Glomerular visceral epithelial cell (primary cell): ENCODE measurements at regions not wholly inside any gene's neighbourhood (a gene's known extent, or its start where the extent isn't known, plus 50 kb on each side); places are given as distances from the start of the nearest gene placed in this dataset.
"Not testable (repeated sequence)": the region's sequence is repeated elsewhere in the genome, so short reads cannot be mapped to it uniquely, and the experiment has no call there.

Experiments used
- DNase-seq: peaks from one replicate; pipeline ENCODE4 v3.0.0-alpha.2; 2016; ENCODE audit errors: extremely low spot score

DNA sequence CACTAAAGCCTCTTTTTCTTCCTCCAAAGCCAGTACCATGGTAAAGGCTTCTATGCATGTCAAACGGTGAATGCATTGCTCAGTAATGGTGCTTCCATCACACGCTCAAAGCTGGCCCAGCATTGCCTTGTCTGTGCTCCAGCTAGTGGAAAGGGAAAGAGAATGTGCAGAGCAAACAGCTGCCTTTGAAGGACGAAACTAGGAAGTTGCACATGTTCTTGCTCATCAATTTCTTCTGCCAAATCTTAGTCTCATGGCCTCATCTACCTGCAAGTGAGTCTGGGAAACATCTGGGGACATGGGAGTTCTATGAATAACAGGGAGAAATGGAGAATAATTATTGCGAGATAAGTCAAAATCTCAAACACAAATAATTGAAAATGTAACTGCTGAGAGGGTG is 216.5 kb upstream of the SSTR4 start:
- no peak for DNase-seq

DNA sequence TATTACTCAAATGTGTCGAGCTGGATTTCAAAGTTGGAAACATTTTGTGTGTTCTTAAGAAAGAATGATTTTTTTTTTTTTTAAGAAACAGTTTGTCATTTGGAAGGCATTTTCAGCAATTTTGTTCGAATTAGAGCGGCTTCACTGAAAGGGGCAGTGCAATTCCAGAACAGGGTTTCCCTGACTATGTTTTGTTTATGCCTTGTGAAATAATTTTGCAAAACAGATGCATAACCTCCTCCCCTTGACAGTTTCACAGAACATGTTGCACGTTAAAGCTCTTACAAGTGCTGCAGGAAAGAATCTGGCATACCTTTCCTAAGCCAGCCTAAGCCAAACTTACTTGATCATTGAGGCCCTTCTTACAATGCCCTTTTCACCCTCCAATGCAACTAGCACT is 216.0 kb upstream of the SSTR4 start:
- no peak for DNase-seq

DNA sequence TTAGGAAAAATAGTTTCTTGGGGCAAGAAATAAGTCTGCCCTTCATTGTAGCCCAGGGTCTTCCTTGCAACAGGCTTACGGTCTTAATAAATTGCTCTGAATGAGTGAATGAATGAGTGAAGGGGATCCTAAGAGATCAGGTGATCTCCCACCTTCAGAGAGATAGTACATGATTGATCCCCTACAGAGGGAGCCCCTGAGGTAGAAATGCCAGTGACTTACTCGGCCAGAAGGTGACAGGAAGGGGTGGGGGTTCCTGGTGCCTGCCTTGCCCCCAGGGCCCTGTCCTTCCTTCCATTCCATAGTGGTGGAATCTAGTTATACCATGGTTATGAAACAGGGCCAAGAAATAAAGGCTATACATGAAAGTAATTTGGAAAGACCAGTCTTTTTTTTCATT is 215.3 kb upstream of the SSTR4 start:
- no peak for DNase-seq

DNA sequence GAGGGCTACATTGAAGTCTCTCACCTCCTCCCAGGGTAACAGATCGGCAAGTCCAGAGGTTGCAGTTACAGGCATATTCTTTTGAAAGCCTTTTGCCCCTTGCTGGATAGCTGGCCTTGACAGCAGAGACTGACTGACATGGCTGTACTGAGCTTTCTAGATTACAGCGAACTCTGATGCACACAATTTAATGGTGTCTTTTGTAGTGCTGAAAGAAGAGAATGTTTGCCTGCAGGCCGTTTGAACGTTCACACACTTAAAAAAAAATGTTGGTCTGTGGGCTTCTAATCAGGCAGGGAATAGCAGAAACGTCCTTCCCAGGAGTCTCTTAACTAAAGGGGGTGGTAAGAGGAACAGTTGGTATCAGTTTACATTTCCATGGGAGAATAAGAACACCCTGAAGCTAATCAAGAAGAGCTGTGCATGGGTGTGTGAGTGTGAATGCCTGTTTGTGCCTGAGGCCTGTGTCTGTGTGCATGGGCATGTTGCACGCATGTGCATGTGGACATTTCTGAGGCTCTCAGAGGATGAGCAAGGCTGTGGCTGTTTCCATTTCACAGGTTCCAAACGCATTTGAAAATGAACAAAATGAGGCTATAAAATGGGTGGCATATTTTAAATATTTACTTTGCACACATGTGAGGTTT is 213.9 kb upstream of the SSTR4 start:
- no peak for DNase-seq

DNA sequence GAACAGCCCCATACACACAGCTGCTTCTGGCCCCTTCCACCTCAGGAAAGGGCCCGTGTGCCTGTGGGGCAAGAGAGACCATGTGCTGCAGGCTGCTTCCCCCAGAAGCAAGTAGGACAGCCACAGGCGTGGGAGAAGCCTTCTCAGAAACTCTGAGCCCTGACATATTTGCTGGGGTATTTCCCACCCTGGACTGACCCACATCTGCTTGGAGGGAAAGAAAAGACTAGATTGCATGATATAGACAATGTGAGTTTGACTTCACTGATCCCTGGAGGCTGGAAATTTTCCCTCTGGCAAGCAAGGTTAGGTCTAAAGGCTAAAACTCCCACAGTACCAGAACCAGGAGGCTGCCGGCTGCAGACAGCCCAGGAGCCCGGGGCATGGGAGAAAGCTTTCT is 213.3 kb upstream of the SSTR4 start:
- DNase-seq, result no peak

DNA sequence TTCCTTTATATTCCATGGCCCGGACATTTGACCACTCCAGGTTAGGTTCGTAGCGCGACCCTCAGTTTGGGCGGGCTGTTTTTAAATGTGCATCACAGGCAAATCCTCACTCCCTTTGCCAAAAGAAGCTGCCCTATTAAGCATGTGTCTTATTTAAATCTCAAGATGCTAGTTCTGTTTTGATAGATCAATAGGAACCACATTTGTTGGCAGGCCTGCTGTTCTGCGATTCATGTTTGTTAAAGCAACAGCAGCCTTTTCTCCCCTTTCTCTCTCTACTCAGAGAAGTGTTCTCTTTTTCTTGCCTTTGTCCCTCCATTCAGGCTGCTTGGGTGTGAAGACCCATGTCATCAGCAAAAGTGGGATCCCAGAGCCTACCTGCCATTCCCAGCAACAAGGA is 212.0 kb upstream of the SSTR4 start:
- DNase-seq, result no peak

DNA sequence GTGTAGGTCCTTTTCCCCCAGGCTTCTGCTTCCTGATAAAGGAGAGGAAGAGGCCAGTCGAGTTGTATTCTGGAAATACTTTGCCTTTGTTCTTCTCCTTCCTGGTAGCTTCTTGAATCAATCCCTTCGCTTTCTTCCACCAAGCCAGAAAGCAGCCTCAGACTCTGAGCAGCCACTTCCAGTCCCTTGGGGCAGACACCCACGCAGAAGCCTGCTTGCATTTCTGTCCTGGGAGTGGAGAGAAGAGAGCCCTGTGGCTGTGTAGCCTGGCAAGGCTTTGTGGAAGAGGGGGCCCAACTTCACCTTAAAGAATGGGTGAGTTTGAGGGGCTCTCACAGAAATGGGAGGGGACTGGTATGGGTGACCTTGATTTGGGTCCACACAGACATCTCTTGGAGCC is 211.0 kb upstream of the SSTR4 start:
- no peak for DNase-seq

DNA sequence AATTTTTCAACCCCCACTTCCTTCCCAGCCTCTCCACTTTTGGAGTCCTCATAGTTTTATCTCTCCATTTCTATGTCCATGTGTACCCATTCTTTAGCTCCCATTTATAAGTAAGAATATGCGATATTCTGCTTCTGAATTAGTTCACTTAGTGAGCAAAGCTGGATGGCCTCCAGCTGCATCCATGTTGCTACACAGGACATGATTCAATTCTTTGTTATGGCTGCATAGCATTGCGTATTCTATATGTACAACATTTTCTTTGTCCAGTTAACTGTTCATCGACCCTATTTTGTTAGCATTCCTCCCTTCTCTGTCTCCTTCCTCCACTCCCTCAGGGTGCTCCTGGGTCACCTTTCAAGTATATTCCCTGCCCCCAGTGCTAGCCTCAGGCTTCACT is 210.0 kb upstream of the SSTR4 start:
- DNase-seq, result no peak

DNA sequence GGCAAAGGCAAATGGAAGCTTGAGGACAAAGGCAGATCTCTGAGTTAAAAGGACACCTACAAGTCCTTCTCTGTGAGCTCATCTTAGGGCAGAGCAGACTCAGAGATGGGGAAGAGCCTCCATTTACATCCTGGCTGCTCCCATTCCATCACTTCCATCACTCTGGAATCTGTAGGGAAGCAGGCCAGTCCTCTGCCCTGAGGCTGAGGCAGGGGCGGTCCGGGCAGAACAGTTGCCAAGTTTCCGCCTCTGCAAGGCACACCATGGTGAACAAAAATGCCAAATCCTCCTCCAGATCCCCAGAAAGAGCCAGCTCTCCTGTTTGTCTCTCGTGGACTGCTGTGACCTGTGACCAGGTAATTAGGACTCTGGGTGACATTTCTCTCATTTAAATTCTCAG is 209.6 kb upstream of the SSTR4 start:
- no peak for DNase-seq

DNA sequence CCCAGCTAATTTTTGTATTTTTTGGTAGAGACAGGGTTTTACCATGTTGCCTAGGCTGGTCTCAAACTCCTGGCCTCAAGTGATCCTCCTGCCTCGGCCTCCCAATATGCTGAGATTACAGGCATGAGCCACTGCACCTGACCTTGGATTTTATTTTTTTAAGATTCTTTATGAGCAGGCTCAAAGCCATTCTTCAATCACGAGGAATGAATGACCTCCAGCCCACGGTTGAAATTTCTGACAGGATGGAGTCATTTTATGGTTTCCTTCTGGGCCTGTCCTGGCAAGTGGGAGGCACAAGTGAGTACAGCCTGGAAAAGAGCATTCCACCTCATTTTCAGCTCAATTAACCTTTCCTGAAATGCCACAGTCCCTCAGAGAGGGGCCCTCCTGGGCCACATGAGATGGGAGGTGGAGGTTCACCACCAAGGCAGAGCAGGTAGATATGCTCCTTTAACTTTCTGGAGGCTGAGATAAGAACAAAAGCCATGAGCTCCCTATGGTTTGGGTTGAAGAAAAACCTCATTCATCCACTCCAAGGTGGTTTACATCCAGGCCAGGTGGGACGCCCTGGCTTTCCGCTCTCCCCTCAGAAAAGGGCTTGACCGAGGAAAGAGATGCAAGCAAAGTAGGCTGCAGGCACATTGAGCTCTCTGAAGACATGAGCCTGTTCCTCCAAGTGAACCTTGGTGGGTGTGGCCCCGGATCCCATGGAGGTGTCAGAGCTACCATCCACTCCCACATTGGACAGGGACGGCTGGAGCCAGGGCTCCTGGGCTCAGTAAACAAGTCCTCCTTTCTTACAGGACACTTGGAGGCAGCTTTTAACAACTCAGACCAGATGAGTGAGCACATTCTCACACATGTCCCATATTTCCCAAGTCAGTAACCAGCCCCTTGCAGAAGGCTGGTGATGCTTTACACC is 208.5 kb upstream of the SSTR4 start:
- no peak for DNase-seq

DNA sequence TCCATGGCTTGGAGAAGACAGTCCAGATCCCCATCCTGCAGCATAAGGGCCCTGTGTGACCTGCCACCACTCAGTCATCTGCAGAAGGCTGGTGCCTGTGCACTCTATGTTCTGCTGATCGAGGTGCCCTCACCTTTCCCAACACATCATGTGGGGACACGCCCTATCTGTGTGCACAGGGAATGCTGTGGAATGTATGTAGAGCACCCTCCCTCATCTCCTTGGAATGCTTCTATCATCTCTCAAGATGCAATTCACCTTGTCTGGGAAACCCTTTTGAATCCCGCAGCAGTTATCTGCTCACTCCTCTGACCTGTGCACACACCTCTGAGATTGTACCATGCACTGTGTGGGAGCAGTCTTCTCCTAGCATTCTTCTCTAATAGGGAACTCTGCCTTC is 207.2 kb upstream of the SSTR4 start:
- no peak for DNase-seq

DNA sequence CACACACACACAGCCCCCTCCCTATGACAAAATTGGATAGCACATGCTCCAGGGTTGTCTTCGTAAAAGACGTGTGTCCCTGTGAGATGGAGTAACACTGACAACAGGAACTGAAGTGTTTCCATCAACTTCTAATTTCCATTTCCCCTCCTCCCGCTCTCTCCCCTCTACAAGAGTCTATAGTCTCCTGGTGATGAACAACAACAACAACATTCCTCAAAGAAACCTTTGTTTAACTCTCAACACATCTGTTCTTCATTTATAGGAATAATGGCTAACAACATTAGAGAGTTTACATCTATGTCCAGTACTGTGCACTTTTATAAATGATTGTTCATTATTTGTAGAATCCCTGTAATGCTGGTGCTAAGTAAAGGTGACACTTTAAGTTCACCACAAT is 205.8 kb upstream of the SSTR4 start:
- DNase-seq, result no peak

DNA sequence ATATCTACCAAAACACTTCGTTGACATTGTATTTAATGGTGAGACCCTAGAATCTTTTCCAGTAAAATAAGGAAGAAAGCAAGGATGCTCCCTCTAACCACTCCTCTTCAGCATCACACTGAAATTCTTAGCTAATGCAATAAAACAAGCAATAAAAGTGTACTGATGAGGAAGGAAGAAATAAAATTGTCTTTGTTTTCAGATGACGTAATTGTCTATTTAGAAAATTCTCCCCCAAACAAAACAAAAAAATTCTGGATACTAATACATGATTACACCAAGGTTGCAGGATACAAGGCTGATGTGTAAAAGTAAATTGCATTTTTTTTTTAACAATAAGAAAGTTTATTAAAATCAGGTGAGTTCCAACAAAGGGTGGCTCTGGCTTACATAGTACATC is 205.0 kb upstream of the SSTR4 start:
- no peak for DNase-seq

DNA sequence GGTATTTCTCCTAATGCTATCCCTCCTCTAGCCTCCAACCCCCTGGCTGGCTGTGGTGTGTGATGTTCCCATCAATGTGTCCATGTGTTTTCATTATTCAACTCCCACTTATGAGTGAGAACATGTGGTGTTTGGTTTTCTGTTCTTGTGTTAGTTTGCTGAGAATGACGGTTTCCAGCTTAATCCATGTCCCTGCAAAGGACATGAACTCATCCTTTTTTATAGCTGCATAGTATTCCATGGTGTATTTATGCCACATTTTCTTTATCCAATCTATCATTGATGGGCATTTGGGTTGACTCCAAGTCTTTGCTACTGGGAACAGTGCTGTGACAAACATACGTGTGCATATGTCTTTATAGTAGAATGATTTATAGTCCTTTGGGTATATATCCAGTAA is 204.4 kb upstream of the SSTR4 start:
- DNase-seq, result not testable (repeated sequence)

DNA sequence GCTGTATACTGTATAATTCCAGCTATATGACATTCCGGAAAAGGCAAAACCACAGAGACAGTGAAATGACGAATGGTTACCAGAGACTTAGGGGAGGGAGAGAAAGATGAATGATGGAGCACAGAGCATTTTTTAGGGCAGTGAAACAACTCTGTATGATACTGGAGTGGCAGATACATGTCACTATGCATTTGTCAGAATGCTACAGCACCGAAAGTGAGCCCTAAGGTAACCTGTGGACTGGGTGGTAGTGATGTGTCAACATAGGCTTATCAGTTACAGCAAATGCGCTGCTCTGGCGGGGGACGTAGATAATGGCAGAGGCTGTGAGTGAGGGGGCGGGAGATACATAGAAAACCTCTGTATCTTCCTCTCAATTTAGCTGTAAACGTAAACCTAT is 201.3 kb upstream of the SSTR4 start:
- no peak for DNase-seq

DNA sequence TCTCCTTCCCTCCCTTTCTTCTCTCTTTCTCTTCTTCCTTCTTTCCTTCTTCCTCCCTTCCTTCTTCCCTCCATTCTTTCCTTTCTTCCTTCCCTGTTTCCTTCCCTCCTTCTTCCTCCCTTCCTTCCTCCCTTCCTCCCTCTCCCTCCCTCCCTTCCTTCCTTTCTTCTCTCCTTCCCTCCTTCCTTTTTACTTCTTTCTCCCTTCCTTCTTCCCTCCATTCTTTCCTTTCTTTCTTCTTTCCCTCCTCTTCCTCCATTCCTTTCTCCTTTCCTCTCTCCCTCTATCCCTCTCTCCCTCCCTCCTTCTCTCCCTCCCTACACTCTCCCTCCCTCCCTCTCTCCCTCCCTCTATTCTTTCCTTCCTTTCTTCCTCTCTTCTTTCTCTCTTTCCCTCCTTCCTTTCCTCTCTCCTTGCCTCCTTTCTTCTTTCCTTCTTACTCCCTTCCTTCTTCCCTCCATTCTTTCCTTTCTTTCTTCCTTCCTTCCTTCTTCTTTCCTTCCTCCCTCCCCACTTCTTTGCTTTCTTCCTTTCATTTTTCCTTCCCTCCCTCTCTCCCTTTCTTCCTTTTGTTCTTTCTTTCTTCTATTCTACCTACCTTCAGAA is 200.4 kb upstream of the SSTR4 start:
- DNase-seq, result no peak

DNA sequence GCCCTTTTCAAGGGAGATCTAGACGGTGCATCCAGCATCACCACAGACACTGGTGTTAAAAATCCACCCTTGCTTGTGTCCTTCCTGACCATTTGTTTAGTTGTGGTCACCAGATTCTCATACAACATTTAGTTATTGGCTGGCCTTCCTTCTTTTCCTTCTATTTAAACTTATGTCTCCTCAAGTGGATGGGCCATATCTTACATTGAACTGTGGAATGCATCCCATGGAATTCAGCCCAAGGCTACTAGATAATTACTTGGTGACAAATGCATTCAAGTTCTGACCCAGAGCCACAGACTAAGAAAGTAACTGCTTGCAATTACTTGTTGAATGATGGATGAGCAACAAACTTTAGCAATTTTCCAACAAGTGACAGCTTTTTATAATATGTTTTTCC is 198.9 kb upstream of the SSTR4 start:
- DNase-seq, result no peak

DNA sequence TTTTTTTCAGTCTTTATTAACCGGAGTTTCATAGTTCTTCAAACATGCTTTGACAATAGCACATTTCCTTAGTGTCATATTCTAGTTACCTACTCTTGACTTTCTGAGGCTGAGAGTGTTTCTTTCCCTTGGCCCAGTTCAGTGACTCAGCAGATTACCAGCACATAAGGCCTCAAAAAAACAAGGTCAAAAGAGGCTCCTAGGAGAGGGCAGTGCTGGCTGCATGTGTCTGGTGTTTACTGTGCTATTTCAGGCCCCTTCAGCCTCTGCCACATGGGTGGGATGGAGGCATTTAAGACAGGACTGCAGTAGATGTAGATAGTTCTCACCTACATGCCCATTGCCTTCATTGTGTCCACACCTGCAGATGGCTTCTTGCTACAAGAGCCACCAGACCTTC is 198.2 kb upstream of the SSTR4 start:
- DNase-seq, result no peak

DNA sequence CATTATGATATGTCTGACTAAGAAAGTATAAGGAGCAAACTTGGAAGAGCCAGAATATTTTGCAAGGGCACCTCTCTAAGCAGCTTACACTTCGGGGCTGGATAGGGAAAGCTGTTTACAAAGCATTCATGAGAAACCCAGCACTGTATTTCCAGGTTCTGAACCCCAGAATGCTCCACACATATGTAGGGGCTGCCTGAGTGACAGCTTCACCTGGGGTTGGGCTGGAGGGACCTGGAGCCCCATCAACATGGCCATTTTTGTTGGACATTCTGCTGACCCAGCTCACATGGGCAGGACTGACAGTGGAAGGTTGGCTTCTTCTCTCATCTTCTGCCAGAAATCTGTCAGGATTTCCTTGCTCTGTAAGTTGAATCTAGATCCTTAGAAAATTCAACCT is 197.1 kb upstream of the SSTR4 start:
- DNase-seq, result no peak

DNA sequence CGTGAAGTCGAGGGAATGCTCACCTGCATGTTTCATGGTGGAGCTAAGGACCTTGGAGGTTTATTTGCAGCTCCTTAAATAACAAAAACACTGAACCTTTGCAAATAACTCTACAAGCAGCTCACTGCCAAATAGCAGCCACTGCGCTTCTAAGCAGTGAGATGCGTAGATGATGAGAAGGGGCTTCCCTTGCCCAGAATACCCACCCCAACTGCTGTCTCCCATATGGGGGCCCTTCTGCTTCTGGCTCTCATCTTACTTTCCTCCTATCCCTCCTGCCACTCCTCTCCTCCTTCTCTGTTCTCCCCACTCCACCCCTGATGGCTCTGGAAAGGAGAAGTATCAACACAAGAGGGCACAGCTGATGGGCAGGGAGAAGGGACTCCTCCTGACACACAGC is 193.3 kb upstream of the SSTR4 start:
- DNase-seq, result no peak

DNA sequence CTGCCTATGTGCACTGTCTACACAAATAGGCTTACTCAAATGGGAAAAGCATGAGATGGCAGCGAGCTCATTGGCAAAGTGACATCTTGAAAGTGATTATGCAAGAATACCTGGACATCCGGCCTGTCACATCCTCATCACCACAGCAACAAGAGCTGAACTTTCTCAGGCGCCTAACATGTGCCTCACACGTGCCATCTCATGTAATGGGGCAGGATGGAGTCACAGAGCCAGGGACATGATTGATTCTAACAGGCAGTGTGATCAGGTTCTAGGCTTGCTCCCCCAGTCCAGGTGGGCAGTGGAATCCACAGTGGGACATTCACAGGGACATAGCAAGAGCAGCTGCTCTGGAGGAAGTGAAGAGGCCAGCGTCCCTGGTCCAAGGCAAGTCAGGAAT is 192.3 kb upstream of the SSTR4 start:
- no peak for DNase-seq

DNA sequence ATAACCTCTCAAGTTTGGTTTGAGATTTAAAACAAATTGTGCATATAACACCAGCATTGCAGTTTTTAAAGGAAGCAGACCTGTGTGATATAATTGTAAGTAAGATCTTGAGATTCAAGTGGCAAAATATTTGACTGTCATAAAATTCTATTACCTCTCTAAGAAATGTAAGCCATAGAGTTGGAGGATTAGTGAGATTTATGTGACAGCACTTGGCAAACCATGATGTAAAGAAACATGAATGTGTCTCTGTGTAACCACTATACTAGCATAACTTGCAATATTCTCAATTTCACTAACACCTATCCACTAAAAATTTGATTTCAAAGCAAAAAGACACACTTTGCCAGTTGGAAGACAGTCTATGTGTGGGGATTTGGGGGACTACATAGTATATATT is 190.2 kb upstream of the SSTR4 start:
- DNase-seq, result no peak

DNA sequence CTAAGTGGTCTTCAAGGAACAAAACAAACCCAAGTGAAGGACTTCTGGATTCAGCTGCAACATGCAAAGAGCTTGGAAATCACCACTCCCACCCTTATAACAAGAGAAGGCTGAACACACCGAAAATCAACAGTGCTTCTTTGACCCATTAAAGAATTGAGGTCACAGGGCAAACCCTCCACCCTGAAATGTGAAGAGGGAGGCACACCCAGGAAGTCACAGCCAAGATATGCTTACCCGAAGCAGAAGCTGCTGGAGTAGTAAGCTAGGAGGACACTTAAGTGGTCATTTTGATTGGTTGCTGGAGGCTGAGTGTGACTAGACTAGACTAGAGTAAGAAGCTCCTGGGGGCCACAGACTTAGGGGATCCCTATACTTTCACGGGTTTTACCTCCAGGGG is 188.2 kb upstream of the SSTR4 start:
- no peak for DNase-seq
